T47D (cell line): ENCODE measurements at regions not wholly inside any gene's neighbourhood (a gene's known extent, or its start where the extent isn't known, plus 50 kb on each side); places are given as distances from the start of the nearest gene placed in this dataset.

Experiments
- DNase-seq, 2 experiments: peaks; one replicate each; pipeline versions ENCODE4 v3.0.0 to v3.0.0-alpha.2; 2011 to 2012; ENCODE audit warnings: low read depth in 1 of 2, low spot score in 1 of 2
- JUND ChIP-seq: IDR thresholded peaks from 2 replicates; pipeline ENCODE4 v1.6.1; 2012; ENCODE audit warnings: low read depth
- in situ Hi-C: cut with HindIII; loops from 2 replicates; pipeline ENCODE4 v1.10.0; 2016; ENCODE audit warnings: low sequenced_read_pairs, low pct_unique_long_range_greater_than_20kb

GRCh38 chr3:22969276-22969675 lies 233.9 kb upstream of the UBE2E2 start:
- no peak for DNase-seq
- TF ChIP-seq JUND = no peak
- in situ Hi-C loops = no loop called here

GRCh38 chr3:22971497-22971896 lies 231.6 kb upstream of the UBE2E2 start:
- no peak for DNase-seq
- no peak for TF ChIP-seq JUND
- in situ Hi-C loops = no loop called here

GRCh38 chr3:22977042-22977441 lies 226.1 kb upstream of the UBE2E2 start:
- in situ Hi-C loops = no loop called here
- DNase-seq = no peak
- no peak for TF ChIP-seq JUND

GRCh38 chr3:22977650-22978289 lies 225.4 kb upstream of the UBE2E2 start:
- in situ Hi-C loops = no loop called here
- peak in 1 of 2 experiments; percentile 13 for DNase-seq
- no peak for TF ChIP-seq JUND

- no peak for TF ChIP-seq JUND
- DNase-seq = no peak
- in situ Hi-C loops = no loop called here
Measured at GRCh38 chr3:22979581-22979980, 223.5 kb upstream of the UBE2E2 start.

GRCh38 chr3:22980346-22980745 lies 222.8 kb upstream of the UBE2E2 start:
- in situ Hi-C loops = no loop called here
- no peak for DNase-seq
- TF ChIP-seq JUND = no peak

- in situ Hi-C loops = no loop called here
- TF ChIP-seq JUND = no peak
- no peak for DNase-seq
Measured at GRCh38 chr3:22981166-22981565, 222.0 kb upstream of the UBE2E2 start.

GRCh38 chr3:22981861-22982260 lies 221.3 kb upstream of the UBE2E2 start:
- in situ Hi-C loops = no loop called here
- no peak for DNase-seq
- TF ChIP-seq JUND = no peak

GRCh38 chr3:22982981-22983587 lies 220.0 kb upstream of the UBE2E2 start:
- TF ChIP-seq JUND = no peak
- peak in 1 of 2 experiments; percentile 51 for DNase-seq
- in situ Hi-C loops = no loop called here

- in situ Hi-C loops = no loop called here
Measured at GRCh38 chr3:22986958-22987357, 216.2 kb upstream of the UBE2E2 start.

GRCh38 chr3:22988566-22988965 lies 214.6 kb upstream of the UBE2E2 start:
- in situ Hi-C loops = no loop called here
- TF ChIP-seq JUND = no peak
- no peak for DNase-seq

More at GRCh38 chr3:22986958-22987357, 216.2 kb upstream of the UBE2E2 start:
- no peak for TF ChIP-seq JUND
- no peak for DNase-seq

- no peak for TF ChIP-seq JUND
- in situ Hi-C loops = no loop called here
- no peak for DNase-seq
Measured at GRCh38 chr3:22989716-22990115, 213.4 kb upstream of the UBE2E2 start.

GRCh38 chr3:22990291-22991200 lies 212.6 kb upstream of the UBE2E2 start:
- DNase-seq = no peak
- TF ChIP-seq JUND = no peak
- in situ Hi-C loops = no loop called here
